Stimulated activated CD8-positive, alpha-beta memory T cell treated with anti-CD3 and anti-CD28 coated beads, Interleukin-7, amount 100 ng/mL, for 24 hours (primary cell): ENCODE measurements at regions not wholly inside any gene's neighbourhood (a gene's known extent, or its start where the extent isn't known, plus 50 kb on each side); places are given as distances from the start of the nearest gene placed in this dataset.
"Not testable (repeated sequence)": the region's sequence is repeated elsewhere in the genome, so short reads cannot be mapped to it uniquely, and the experiment has no call there.

ENCODE experiments used
- DNase-seq: peaks from one replicate; pipeline ENCODE4 v3.0.0-alpha.2; 2020; ENCODE audit warnings: low read depth

GRCh38 chr6:113756290-113756665, 100.9 kb upstream of the MARCKS start:
- no peak for DNase-seq

GRCh38 chr6:113758214-113758613, 98.9 kb upstream of the MARCKS start:
- no peak for DNase-seq

GRCh38 chr6:113758826-113759574, 98.1 kb upstream of the MARCKS start:
- no peak for DNase-seq

GRCh38 chr6:113762641-113763040, 94.5 kb upstream of the MARCKS start:
- DNase-seq, result no peak

GRCh38 chr6:113763311-113763766, 93.8 kb upstream of the MARCKS start:
- DNase-seq, result no peak

GRCh38 chr6:113763876-113764275, 93.3 kb upstream of the MARCKS start:
- no peak for DNase-seq

GRCh38 chr6:113765909-113766308, 91.2 kb upstream of the MARCKS start:
- no peak for DNase-seq

GRCh38 chr6:113767985-113768384, 89.2 kb upstream of the MARCKS start:
- DNase-seq, result no peak

- DNase-seq, result no peak
Observed at GRCh38 chr6:113772961-113773360, 84.2 kb upstream of the MARCKS start.

GRCh38 chr6:113774127-113774825, 82.9 kb upstream of the MARCKS start:
- DNase-seq, result no peak

- no peak for DNase-seq
Observed at GRCh38 chr6:113776998-113777397, 80.1 kb upstream of the MARCKS start.

- no peak for DNase-seq
Observed at GRCh38 chr6:113777601-113778000, 79.5 kb upstream of the MARCKS start.

- no peak for DNase-seq
Observed at GRCh38 chr6:113779656-113780055, 77.5 kb upstream of the MARCKS start.

- DNase-seq, result no peak
Observed at GRCh38 chr6:113782636-113783035, 74.5 kb upstream of the MARCKS start.

- DNase-seq, result no peak
Observed at GRCh38 chr6:113786168-113786567, 71.0 kb upstream of the MARCKS start.

GRCh38 chr6:113788586-113788985, 68.6 kb upstream of the MARCKS start:
- no peak for DNase-seq

GRCh38 chr6:113791225-113791624, 65.9 kb upstream of the MARCKS start:
- DNase-seq, result not testable (repeated sequence)

- not testable (repeated sequence) for DNase-seq
Observed at GRCh38 chr6:113795371-113795770, 61.8 kb upstream of the MARCKS start.

GRCh38 chr6:113796038-113796437, 61.1 kb upstream of the MARCKS start:
- DNase-seq, result no peak

- no peak for DNase-seq
Observed at GRCh38 chr6:113802779-113803178, 54.4 kb upstream of the MARCKS start.

- DNase-seq, result no peak
Observed at GRCh38 chr6:113805173-113805790, 51.9 kb upstream of the MARCKS start.

GRCh38 chr6:113805811-113806495, 51.2 kb upstream of the MARCKS start:
- DNase-seq, result no peak
